Colonic mucosa (tissue), 4 donors: ENCODE measurements at regions not wholly inside any gene's neighbourhood (a gene's known extent, or its start where the extent isn't known, plus 50 kb on each side); places are given as distances from the start of the nearest gene placed in this dataset.

ENCODE experiments used
- DNase-seq: peaks from one replicate; pipeline ENCODE4 v3.0.0-alpha.2; 2020
- H3K27ac ChIP-seq: fragments of 200-600 bp; one replicate; pipeline ENCODE4 v1.8.0; 2021
- H3K27me3 ChIP-seq: fragments of 200-600 bp; one replicate; pipeline ENCODE4 v1.8.0; 2021
- H3K36me3 ChIP-seq: fragments of 200-600 bp; one replicate; pipeline ENCODE4 v1.8.0; 2021
- H3K4me1 ChIP-seq: fragments of 200-600 bp; one replicate; pipeline ENCODE4 v1.8.0; 2021; ENCODE audit warnings: mild to moderate bottlenecking
- H3K4me3 ChIP-seq: fragments of 200-600 bp; one replicate; pipeline ENCODE4 v1.8.0; 2021
- H3K9ac ChIP-seq, 2 donors: one replicate each; pipeline ENCODE4 v1.7.0; 2013; ENCODE audit warnings: control low read depth in 2 of 2, low read depth in 2 of 2, low read length in 2 of 2
- H3K9me3 ChIP-seq: fragments of 200-600 bp; one replicate; pipeline ENCODE4 v1.8.0; 2021
- intact Hi-C: fragments of 100-400 bp; cut with DNase I; formaldehyde crosslinking; loops from one replicate; pipeline ENCODE4 v1.14.1; 2022
- TF ChIP-seq, protein P1 (sequence below): fragments of 200-600 bp; IDR thresholded peaks from one replicate; pipeline ENCODE4 v1.8.0; 2022; ENCODE audit warnings: antibody characterized with exemption, mild to moderate bottlenecking
- donor health status: healthy.
- donor health status: DM: no; HTN: no; CAD: no.
- donor health status: DM: no; HTN: no; CAD: no.

DNA sequence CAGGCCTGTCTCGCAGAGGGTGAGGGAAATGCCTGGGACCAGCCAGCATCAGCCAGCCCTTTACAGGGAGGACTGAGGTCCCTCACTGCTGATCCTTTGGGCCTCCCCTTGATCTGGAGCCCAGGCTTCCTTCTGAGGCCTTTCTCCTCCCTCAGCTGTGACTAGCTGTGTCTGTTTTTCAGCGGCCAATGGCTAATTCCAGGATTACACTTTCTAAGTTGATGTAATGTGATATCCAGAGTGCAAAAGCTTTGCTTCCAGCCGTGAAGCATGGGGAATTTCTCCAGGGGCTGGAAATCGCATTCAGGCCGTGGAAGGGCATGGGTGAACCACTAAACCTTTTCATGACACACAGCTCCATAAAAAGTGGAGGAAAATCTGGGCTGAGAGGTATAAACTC lies 157.6 kb downstream of the SHQ1 start:
- intact Hi-C loops, result no loop called here
- no peak overlapping the region for H3K9ac ChIP-seq

DNA sequence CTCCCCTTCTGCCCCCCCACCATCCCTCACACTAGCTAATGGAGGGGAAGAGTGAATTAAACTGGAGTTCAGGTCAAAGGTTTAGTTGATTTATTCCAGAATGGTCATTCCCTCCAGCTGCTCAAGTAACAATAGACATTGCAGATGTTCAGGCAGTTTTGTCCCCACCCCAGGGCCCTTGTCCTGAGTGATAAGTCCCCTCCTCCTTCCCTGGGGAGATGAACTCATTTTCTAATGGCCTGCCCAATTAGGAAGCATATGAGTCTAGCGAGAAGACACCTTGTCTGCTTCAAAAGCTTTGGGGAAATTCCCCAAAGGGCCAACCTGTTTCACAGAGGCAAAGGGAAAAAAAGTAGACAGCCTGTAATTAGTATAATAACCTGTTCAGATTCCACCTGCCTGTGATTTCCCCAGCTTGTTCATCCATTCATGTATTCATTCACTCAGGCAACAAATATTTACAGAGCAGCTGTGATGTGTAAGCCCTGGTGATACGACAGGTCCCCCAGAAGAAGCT lies 165.3 kb downstream of the SHQ1 start:
- no peak overlapping the region for H3K4me3 ChIP-seq
- TF ChIP-seq, protein P1, sequence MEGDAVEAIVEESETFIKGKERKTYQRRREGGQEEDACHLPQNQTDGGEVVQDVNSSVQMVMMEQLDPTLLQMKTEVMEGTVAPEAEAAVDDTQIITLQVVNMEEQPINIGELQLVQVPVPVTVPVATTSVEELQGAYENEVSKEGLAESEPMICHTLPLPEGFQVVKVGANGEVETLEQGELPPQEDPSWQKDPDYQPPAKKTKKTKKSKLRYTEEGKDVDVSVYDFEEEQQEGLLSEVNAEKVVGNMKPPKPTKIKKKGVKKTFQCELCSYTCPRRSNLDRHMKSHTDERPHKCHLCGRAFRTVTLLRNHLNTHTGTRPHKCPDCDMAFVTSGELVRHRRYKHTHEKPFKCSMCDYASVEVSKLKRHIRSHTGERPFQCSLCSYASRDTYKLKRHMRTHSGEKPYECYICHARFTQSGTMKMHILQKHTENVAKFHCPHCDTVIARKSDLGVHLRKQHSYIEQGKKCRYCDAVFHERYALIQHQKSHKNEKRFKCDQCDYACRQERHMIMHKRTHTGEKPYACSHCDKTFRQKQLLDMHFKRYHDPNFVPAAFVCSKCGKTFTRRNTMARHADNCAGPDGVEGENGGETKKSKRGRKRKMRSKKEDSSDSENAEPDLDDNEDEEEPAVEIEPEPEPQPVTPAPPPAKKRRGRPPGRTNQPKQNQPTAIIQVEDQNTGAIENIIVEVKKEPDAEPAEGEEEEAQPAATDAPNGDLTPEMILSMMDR, result no peak
- no peaks in the 10 kb centered on the region for H3K36me3 ChIP-seq
- no peak for DNase-seq
- H3K9ac ChIP-seq, result no peak overlapping the region
- intact Hi-C loops, result no loop called here
- H3K4me1 ChIP-seq, result no peaks in the 10 kb centered on the region
- H3K27me3 ChIP-seq, result no peaks in the 10 kb centered on the region
- no peak overlapping the region for H3K27ac ChIP-seq
- no peaks in the 10 kb centered on the region for H3K9me3 ChIP-seq

More for the DNA sequence above, 157.6 kb downstream of the SHQ1 start:
- DNase-seq, result no peak
- Histone ChIP-seq H3K4me1 (no peaks in the 10 kb centered on the region), H3K27ac (no peak overlapping the region), H3K27me3 (no peaks in the 10 kb centered on the region), H3K36me3 (no peaks in the 10 kb centered on the region), H3K4me3 (no peak overlapping the region), H3K9me3 (no peaks in the 10 kb centered on the region)
- TF ChIP-seq, protein P1, result no peak

DNA sequence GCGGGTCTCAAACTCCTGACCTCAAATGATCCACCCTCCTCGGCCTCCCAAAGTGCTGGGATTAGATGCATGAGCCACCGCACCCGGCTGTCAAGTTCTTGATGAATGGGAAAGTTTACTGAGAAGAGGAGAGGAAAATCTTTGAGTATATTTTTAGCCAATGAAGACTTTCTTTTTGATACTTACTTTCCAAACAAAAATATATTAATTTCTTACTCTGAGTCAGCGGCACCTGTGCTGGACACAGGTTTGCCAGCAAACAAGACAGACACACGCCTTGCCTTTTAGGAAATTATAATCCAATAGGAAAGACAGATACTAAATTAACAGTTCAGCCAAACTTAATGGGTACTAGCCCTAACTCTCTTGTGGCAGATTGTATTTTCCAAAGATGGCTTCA lies 166.6 kb downstream of the SHQ1 start:
- no peak for DNase-seq
- intact Hi-C loops, result no loop called here
- Histone ChIP-seq H3K9me3 (no peaks in the 10 kb centered on the region), H3K9ac (no peak overlapping the region), H3K36me3 (no peaks in the 10 kb centered on the region), H3K27ac (no peak overlapping the region), H3K27me3 (no peaks in the 10 kb centered on the region), H3K4me3 (no peak overlapping the region), H3K4me1 (no peaks in the 10 kb centered on the region)
- TF ChIP-seq, protein P1, result no peak

DNA sequence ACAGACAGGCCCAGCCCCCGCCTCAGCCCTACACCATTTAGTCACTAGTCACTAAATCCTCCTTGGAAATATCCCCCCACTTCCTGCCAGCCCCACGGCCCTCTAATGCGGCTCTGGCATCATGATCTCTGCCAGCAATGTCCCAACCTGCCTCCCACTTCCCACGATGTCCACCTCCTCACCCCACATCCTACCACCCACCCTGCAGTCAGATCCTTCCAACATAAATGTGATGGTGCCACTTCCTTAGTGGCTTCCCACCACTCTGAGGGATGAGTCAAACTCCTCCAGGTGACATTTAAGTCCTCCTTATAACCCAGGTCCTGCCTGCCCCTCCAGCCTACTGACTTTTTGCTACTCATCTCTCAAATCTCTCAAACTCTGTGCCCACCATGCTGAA lies 167.5 kb downstream of the SHQ1 start:
- Histone ChIP-seq H3K9ac (no peak overlapping the region), H3K4me1 (no peaks in the 10 kb centered on the region), H3K27me3 (no peaks in the 10 kb centered on the region), H3K4me3 (no peak overlapping the region), H3K9me3 (no peaks in the 10 kb centered on the region), H3K36me3 (no peaks in the 10 kb centered on the region), H3K27ac (no peak overlapping the region)
- DNase-seq, result no peak
- intact Hi-C loops, result no loop called here
- TF ChIP-seq, protein P1, result no peak

DNA sequence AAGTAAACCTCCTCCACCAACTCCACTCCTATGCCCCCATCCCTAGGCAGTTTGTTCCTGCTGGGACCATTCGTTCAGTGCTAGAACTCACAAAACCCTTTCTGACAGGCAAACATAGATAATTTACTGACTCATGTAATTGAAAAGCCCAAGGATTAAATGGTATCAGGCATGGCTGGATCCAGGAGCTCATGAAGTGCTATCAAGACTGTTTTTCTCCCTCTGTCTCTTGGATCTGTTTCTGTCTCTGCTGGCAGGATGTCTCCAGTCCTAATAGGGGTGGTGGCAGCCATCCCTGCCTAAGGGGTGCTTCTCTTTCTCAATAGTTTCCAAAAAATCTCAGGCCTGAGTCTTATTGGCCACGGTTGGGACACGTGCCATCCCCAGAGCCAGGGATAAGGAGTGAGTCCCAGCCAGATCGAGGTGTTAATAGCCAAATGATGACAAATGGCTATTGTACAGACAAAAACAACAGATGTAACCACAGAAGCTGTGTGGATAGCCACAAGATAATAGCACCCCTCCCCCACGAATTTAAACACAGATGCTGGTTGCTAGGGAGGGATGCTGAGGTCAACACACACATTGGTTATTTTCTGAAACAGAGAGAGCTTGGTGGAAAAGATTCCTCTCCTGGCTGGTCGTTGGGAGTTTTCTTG lies 168.6 kb downstream of the SHQ1 start:
- intact Hi-C loops, result no loop called here
- Histone ChIP-seq H3K4me3 (no peak overlapping the region), H3K9me3 (no peaks in the 10 kb centered on the region), H3K4me1 (no peaks in the 10 kb centered on the region), H3K36me3 (no peaks in the 10 kb centered on the region), H3K9ac (no peak overlapping the region), H3K27ac (no peak overlapping the region), H3K27me3 (no peaks in the 10 kb centered on the region)
- no peak for DNase-seq
- TF ChIP-seq, protein P1, result no peak
